HL-60 (cell line): ENCODE measurements at regions not wholly inside any gene's neighbourhood (a gene's known extent, or its start where the extent isn't known, plus 50 kb on each side); places are given as distances from the start of the nearest gene placed in this dataset.

Experiments used
- DNase-seq, 2 experiments: peaks; one replicate each; pipeline ENCODE4 v3.0.0-alpha.2; 2010 to 2020; ENCODE audit warnings: low read depth in 1 of 2, low spot score in 1 of 2
- H3K27ac ChIP-seq: fragments of 250-450 bp; sonication (Bioruptor Pico); replicated peaks from 2 replicates; pipeline ENCODE4 v1.5.1; 2020; ENCODE audit warnings: mild to moderate bottlenecking, moderate library complexity
- H3K27me3 ChIP-seq: fragments of 250-450 bp; sonication (Bioruptor Pico); 2 replicates; pipeline ENCODE4 v1.5.1; 2021; ENCODE audit warnings: mild to moderate bottlenecking, moderate library complexity; ENCODE audit not compliant: insufficient read depth, poor library complexity, severe bottlenecking
- H3K4me3 ChIP-seq: replicated peaks from 2 replicates; pipeline ENCODE4 v1.5.1; 2011; ENCODE audit warnings: mild to moderate bottlenecking, control low read depth, low read length; ENCODE audit not compliant: insufficient read depth
- GABPA ChIP-seq: IDR thresholded peaks from 2 replicates; pipeline ENCODE4 v1.6.1; 2012; ENCODE audit warnings: low read depth
- POLR2AphosphoS5 ChIP-seq: IDR thresholded peaks from 2 replicates; pipeline ENCODE4 v1.6.1; 2012; ENCODE audit warnings: low read depth
- REST ChIP-seq: IDR thresholded peaks from 2 replicates; pipeline ENCODE4 v1.6.1; 2012; ENCODE audit warnings: low read depth; ENCODE audit not compliant: insufficient replicate concordance
- SPI1 ChIP-seq: IDR thresholded peaks from 2 replicates; pipeline ENCODE4 v1.6.1; 2012; ENCODE audit warnings: low read depth, mild to moderate bottlenecking, borderline replicate concordance
- TF ChIP-seq, protein P1 (sequence below): IDR thresholded peaks from one replicate; pipeline ENCODE4 v1.5.1; 2011; ENCODE audit warnings: low read length, control low read depth, inconsistent platforms; ENCODE audit not compliant: insufficient read depth

- no peak for TF ChIP-seq REST
- no peak for TF ChIP-seq SPI1
- H3K27ac ChIP-seq: no peak overlapping the region
Observed at GRCh38 chr3:61340931-61341461, 89.7 kb upstream of the FHIT start.

GRCh38 chr3:61343543-61343942, 92.3 kb upstream of the FHIT start:
- H3K27ac ChIP-seq: no peak overlapping the region
- no peak overlapping the region for H3K4me3 ChIP-seq
- TF ChIP-seq GABPA (no peak), SPI1 (no peak), POLR2AphosphoS5 (no peak), REST (no peak)
- TF ChIP-seq, protein P1, sequence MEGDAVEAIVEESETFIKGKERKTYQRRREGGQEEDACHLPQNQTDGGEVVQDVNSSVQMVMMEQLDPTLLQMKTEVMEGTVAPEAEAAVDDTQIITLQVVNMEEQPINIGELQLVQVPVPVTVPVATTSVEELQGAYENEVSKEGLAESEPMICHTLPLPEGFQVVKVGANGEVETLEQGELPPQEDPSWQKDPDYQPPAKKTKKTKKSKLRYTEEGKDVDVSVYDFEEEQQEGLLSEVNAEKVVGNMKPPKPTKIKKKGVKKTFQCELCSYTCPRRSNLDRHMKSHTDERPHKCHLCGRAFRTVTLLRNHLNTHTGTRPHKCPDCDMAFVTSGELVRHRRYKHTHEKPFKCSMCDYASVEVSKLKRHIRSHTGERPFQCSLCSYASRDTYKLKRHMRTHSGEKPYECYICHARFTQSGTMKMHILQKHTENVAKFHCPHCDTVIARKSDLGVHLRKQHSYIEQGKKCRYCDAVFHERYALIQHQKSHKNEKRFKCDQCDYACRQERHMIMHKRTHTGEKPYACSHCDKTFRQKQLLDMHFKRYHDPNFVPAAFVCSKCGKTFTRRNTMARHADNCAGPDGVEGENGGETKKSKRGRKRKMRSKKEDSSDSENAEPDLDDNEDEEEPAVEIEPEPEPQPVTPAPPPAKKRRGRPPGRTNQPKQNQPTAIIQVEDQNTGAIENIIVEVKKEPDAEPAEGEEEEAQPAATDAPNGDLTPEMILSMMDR: no peak
- DNase-seq: no peak
- H3K27me3 ChIP-seq: no peaks in the 10 kb centered on the region

More at GRCh38 chr3:61340931-61341461, 89.7 kb upstream of the FHIT start:
- Histone ChIP-seq H3K27me3 (no peaks in the 10 kb centered on the region), H3K4me3 (no peak overlapping the region)
- no peak for DNase-seq

- H3K27ac ChIP-seq: no peak overlapping the region
- no peak for DNase-seq
- TF ChIP-seq SPI1 (no peak), POLR2AphosphoS5 (no peak), REST (no peak)
- TF ChIP-seq, protein P1: no peak
Observed at GRCh38 chr3:61345020-61345419, 93.8 kb upstream of the FHIT start.

DNA sequence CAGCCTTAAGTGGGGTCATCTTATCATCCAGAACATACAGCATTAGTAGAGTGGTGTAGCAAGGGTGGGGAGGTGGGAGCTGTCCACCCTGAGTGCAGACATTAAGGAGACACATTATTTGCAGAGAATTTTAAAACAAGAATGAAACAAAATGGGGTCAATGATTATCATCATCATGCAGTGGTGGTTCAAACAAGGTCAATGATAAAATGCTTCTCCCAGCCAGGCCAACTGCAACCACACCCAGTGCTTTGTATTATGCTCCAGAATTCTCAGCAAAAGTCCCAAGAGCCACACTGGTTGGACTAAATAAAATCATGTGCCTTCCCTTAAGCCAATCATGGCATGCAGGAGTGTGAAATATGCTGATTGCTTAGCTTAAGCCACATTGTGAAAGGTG, 96.7 kb upstream of the FHIT start:
- Histone ChIP-seq H3K4me3 (no peak overlapping the region), H3K27me3 (no peaks in the 10 kb centered on the region), H3K27ac (no peak overlapping the region)
- TF ChIP-seq SPI1 (no peak), REST (no peak), POLR2AphosphoS5 (no peak), GABPA (no peak)
- TF ChIP-seq, protein P1: no peak
- DNase-seq: no peak

More at GRCh38 chr3:61345020-61345419, 93.8 kb upstream of the FHIT start:
- H3K4me3 ChIP-seq: no peak overlapping the region
- no peaks in the 10 kb centered on the region for H3K27me3 ChIP-seq
